HCEC 1CT (cell line): ENCODE measurements at regions not wholly inside any gene's neighbourhood (a gene's known extent, or its start where the extent isn't known, plus 50 kb on each side); places are given as distances from the start of the nearest gene placed in this dataset.

Source experiments
- DNase-seq: peaks from one replicate; pipeline ENCODE4 v3.0.0-alpha.2; 2017

DNA sequence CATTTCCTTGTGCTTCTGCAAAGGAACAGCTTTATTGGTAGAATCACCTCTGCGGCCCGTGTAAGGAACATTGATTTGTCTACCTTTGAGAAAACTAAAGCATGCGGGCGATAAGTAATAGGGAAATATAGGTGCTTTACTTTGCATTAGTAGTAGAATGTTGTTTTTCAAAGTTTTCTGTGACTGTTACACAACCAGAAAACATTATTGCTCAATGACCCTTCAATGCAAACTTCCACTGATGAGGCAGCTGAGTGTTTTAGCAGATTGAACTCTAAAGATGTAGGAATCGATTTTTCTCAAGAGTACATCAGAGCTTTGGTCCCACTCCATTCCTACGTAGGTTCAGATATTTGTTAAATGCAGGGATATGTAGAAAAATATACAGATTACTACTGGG lies 427.8 kb downstream of the DNAJB9 start:
- no peak for DNase-seq

DNA sequence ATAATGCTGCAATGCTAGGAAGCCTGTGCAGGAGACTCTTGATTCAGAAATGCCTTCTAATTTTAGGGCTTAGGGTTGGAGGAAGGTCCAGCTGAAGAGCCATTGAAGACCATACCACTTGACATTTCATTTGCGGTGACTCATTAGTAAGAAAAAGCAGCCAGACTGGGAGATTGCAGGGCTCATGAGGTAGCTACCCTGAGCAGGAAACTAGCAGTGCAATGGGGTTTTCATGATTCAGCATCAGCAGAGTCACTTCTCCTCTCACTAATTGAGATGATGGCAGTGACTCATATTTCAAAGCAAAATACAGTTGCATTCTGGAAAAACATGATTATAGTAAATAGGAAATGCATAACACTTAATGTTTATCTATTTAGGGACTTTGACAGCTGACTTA lies 434.1 kb downstream of the DNAJB9 start:
- DNase-seq, result no peak

DNA sequence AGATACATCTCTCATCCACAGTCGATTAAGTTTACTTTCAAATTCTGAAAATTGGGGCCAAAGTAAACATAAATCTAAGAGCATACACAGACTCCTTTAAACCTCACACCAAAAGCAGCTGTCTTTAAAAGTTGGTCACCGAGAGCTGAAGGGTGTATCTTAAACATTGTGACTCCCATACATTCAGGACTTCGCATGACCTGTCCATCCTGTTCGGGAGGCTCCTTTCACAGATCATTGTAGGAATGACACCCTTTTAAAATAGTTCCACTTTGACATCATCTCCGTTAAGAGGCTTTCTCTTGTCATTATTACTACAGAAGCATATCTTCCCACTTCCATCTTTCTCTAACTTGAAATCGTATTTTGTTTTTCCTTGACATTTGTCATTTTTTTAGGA lies 440.0 kb downstream of the DNAJB9 start:
- no peak for DNase-seq

DNA sequence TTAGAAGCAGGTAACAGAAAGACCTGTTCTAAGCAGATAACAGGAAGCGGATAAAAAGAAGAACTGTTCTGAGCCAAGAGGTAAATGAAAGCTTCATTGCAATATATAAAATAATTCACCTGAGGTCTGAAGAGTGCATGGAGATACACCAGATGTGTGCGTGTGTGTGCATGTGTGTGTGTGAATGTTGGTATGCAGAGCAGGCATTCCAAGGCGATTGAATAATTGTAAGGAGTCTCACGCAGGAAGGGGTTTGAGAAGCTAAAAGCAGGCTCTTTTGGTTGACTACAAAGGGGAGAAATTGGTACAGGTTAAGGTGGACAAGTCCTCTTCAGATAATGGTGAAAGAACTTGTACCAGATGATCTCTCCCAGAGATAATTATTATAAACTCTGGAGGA lies 450.6 kb downstream of the DNAJB9 start:
- no peak for DNase-seq

DNA sequence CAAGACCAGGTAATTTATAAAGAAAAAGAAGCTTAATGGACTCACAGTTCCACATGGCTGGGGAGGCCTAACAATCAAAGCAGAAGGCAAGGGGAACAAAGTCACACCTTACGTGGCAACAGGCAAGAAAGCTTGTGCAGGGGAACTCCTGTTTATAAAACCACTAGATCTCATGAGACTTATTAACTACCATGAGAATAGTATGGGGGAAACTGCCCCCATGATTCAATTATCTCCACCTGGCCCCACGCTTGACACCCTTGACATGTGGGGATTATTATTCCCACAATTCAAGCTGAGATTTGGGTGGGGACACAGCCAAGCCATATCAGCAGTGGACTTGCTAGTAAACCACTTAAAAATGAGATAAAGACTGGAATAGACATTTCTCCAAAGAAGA lies 451.7 kb downstream of the DNAJB9 start:
- DNase-seq, result no peak

DNA sequence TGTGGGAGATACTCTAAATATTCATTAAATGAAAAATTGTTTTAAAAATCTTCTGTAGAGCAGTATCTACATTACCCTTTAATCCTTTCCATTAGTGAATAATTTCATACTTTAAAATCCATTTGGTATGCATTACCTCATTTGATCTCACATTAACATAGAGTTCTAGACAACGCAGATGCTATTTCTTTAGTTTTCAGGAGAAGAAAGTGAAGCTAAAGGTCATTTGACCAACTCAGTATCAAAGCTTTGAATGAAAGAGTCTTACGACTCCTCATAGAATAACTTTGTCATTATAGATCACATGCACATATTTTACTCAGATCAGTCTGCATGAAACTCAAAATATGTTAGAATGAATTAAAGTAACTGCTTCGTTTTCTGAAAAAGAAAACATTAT lies 460.2 kb downstream of the DNAJB9 start:
- DNase-seq, result no peak

DNA sequence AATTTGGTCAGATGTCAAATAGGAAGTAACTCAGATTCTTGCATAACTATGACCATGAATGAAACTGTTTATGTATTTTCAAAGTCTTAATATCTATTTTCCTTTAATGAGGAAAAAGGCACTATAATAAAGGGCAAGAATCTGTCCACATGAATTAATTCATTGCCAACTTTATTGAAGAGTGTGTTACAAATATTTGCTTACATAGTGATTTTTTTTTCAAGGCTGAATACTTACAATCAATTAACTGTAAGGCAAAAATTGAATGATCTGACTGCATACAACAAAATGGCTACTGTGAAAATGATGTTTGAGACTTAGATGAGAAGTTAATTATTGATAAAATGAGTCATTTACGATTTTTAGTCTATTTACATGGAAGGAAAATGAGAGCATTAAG lies 475.0 kb downstream of the DNAJB9 start:
- no peak for DNase-seq

DNA sequence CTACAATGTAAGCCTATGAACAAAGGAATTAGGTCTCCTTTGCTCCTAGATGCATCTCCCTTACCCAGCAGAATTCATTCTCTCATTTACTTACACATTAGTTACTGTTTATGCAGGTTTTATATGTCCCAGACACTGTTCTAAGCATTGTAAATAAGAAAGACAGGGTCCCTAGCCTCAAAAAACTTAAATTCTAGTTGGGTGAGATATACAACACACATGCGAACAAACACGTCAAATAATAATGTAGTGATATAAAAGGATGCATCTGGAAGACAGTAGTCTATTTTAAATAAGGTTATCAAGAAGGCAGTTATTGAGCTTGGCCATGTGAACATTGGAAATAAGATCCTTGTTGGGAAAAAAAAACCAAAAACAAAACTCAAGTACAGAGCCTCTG lies 479.7 kb downstream of the DNAJB9 start:
- DNase-seq, result no peak

DNA sequence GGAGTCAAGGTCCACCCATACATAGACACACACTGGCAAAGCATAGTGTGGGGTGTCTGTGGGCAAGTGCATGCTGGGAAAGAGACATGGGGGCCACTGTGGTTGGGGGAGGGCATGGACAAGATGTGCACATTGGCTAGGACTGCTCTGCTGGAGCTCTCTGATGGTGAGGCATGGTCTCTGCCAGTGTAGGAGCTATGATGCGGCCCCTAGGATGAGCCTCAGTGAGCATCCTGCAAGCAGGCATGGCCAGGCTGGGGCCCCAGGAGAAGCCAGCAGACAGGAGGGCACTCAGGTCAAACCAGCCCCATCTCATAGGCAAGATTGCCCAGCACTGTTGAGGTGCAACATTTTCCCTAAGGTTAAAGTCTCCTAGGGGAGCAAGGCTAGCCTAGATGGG lies 489.4 kb downstream of the DNAJB9 start:
- no peak for DNase-seq

DNA sequence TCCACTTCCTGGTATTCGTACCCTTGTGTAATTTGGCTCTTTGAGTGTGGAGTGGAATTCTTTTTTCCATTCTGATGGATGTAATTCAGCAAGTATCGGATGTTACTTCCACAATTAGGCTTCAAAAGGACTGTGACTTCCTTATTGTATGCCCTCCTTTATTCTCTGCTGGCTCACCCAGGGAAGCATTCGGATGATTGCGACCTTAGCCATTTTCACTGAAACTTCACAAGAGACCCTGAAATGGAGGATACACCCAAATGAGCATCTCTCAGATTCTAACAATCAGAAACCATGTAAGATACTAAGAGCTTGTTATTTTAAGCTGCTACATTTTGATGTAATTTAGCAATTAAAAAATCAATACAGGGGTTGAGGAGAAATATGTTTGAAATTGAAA lies 493.1 kb downstream of the DNAJB9 start:
- DNase-seq, result no peak

DNA sequence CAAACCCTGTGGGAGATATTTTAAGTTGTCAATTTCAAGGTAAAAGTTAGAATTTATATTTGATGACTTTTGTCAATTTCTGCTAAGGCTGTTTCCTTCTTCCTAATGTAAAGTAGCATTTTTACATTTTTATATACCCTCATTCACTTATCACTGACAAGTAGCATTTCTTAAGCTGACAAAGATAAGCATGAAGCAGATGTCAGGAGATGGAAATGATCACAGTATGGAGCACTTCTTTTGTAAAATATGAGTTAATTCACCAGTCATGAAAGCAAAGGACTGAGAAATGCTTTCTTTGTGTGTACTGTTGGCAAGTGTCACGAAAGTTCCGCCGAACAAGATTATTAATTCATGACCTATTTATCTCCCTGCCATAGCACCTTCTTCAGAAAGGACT lies 503.9 kb downstream of the DNAJB9 start:
- no peak for DNase-seq

DNA sequence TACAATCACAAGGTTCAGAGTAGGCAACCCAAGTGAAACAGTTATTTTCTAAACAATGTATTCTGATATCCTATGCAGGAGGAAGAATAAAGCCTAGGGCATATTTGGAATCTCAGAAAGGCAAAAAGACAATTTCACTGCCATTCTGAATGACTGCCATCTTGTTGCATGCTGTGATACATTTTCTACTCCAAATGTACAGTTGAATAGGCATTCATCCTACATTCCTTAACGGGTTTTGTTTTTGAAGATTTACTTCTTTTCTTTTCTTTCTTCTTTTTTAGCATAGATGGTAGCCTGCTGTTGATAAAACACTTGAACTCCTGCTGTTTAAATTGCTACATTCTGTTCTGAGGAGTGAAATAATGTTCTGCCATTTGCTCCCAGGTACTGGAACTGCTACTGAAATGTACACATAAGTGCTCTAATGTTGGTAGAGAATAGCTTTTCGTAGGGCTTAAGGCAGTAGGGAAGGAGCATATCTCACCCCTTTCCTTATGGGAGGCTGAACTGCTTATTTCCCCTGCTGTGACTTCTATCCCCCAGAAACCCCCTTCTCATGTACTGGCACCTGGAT lies 506.8 kb downstream of the DNAJB9 start:
- DNase-seq, result no peak

DNA sequence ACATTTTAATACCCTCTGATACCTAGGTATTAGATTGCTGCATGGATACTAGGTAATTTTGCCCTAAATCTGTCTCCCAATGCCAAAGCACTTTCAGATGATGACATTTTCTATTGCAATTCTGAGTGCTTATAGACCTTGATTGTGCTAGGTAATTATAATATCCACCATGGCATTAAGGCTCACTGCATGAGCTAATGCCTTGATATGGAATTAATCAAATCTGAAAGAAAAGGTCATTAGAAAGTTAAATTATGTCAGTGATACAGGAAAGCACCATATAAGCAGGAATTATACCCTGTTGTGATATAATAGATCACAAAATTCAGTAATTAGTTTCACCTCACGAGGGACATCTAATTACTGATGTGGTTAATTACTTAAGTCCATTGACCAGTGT lies 521.4 kb downstream of the DNAJB9 start:
- DNase-seq, result no peak

DNA sequence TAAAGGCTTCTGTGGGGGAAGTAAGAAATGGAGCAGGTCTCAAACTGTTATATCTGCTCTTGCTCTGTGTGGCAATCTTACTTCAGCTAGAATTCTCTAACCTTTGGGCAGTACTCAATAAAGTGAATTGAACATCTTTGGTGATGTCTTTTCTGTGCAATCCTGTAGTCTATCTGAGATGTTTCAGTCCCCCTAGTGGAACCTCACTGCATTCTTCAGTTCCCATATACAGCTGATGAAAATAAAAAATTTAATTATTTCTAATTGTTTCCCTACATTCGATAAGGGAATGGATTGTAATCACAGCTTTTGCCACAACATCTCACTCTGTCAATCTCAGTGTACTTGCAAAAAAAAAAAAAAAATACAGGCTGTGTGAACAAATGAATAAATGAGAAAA lies 522.6 kb downstream of the DNAJB9 start:
- DNase-seq, result no peak

DNA sequence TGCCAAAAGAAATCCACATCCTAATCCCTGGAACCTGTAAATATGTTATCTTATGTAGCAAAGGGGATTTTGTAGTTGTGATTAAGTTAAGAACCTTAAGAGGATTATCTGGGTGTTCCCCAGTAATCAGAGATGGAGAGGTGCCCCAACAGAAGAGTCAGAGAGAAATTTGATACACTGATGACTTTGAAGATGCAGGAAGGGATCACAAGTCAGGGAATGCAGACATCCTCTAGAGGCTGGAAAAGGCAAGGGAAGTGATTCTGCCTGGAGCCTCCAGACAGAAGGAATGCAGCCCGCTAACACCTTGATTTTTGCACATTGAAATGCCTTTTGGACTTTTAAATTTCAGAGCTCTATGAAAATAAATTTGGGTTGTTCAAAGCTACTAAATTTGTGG lies 531.7 kb downstream of the DNAJB9 start:
- DNase-seq, result no peak

DNA sequence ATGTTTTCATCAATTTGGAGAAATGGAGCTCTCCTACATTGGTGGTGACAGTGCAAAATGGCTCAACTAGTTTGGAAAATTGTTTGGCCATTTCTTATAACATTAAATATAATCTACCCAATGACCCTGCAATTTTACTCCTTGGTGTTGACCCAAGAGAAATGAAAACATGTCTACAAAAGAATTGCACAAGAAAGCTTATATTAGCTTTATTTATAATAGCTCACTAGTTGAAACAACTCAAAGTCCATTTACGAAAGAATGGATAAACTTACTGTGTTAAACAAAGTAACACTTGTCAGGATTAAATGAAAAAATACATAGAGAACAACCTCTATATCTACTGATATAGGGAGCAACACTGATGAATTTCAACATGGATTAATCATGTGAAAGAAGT lies 539.9 kb downstream of the DNAJB9 start:
- DNase-seq, result no peak

DNA sequence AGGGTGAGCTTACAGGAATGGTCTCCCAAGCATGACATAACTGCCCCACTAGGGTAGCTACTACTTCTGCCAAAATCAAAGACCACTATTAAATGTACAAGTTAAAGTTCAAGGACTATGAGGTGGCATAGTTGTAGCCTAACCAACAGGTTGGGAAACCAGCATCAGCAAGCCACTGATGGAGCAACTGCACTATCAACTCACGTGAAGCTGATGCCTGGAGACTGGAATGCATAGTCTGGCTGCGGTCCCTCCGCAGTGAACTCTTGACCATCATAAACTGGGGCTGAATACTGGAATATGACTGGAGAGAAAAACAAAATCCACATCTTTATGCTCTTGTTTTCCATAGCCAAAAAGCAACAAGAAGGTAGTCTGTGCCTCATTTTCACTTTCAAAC lies 541.4 kb downstream of the DNAJB9 start:
- DNase-seq, result no peak

DNA sequence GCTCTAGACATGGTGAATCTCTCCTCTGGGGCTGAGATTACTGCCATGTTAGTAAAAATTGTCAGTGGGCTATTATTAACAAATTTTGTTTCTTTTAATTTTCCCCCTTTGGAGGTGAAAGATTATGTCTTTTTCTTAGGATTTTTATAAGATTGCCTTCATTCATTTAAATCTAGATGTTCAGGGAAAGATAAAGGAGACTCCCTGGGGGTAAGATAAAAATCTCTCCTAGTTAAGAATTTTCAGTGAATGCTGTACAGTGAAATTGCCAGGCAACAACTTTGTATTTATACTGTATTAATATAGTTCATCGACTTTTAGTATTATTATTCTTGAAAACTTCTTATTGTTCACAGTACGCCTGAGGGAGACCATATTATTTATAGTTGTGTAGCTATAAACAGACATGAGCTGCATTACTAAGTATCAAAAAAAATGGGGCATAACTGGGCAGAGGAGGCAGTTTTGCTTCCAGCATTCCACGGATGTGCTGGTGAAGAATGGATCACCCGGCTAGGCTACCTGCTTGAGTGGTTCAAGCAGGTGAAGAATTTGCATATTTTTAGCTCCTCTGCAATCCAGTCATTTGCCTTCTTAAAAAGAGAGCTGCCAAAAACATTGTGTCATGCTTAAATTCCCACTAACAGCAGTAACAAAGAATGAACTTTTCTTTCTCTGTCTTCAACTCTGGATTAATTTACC lies 552.1 kb downstream of the DNAJB9 start:
- no peak for DNase-seq

DNA sequence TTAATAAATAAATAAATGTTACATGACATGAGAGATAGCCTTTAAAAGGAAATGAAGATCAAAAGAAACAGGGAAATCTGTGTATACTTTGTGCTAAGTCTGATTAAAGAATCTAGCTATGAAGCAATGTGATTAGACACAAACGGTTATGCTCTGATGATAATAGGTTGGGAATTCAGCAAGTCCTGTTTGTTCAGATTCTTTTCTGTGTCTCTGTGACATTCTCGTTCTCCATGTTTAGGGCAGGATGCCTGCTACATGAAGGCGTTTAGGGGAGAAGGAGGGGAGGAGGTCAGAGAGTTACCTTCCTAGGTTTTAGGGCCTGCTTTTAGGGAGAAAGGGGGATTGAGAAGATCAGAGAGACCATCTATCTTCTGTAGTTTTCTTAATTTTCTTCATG lies 555.3 kb downstream of the DNAJB9 start:
- no peak for DNase-seq

DNA sequence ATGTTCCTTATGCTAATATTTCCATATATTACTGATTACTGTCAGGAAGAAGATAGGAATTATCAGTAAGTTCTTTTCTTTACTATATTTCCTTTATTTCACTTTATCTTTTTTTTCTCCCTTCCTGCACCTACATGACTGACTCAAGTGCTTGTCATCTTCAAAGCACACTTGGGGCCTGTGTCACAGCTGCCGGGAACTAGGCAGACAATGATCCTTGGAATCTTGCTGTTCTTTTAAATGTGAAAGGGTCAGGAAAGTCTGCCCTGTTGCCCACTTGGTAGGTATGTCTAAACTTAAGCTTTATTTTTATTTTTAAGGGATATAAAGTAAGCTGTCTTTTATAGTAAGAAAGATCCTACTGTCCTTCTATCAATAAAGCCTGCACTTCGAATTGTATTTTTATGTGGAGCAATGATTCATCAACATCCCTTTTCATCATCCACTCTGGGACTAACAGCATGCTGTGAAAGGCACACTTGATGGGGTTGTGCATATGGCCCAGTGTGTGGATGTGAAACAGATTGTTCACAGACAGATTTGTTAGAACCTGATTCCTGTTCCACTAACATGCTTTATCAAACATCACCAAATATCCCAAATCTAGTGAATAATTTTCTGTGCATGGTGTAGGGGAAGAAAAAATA lies 556.9 kb downstream of the DNAJB9 start:
- DNase-seq, result no peak

DNA sequence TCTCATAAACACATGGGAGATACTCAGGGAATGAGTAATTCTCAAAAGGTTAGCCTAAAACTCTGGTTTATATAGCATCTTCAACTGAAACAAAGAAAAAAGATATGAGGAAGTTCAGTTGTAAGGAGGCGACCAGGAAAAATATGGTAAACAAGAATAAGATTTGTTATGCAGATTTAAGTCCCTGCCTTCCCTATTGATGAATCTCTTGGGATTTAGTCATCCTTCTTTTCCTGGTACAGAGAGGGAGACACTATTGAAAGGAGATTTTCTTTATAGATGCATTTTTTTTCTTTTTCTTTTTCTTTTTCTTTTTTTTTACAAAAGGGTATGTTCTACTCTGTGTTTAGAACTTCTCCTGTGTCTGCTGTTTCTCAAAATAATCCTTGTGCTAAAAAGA lies 557.5 kb downstream of the DNAJB9 start:
- DNase-seq, result no peak

DNA sequence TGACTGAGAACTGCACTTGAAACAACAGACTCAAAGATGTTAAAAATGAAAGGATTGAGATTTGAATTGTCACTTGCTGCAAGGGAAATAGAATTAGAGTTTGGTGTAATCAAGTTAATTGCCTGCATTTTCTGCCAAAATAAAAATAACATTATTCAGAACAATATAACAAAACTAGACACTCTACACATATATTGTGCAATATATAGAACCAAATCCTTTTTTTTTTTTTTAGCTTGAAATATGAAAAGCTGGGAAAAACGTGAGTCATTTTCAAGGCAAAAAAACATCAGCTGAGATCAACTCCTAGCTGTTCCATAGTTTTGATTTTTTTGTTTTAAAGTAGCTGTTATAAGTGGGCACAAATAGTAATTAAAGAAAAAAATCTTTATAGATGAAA lies 561.5 kb downstream of the DNAJB9 start:
- DNase-seq, result no peak

DNA sequence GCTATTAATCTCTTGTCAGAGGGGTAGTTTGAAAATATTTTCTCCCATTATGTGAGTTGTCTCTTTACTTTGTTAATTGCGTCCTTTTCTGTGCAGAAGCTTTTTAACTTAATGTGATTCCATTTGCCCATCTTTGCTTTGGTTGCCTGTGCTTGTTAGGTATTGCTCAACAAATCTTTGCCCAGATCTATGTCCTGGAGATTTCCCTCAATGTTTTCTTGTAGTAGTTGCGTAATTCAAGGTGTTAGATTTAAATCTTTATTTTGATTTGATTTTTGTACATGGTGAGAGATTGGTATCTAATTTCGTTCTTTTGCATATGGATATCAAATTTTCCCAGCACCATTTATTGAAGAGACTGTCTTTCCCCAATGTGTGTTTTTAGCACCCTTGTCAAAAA lies 567.2 kb downstream of the DNAJB9 start:
- DNase-seq, result no peak

DNA sequence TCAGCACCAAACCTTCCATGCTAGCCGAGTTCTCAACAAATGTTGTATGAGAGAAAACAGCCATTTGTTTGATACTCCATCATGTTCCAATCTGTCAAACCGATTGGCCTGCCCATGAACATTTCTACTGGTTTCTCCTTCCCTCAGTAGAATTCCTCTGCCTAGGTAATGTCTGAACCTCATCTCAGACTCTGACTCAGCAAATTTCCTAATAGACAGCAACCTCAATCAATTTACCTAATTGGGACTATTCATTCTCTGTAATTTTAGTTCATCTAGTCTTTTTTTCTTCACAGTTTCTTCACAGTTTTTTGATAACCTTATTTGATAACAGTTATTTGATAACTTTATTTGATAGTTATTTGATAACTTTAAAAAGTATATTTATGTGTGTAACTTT lies 585.1 kb downstream of the DNAJB9 start:
- DNase-seq, result no peak

DNA sequence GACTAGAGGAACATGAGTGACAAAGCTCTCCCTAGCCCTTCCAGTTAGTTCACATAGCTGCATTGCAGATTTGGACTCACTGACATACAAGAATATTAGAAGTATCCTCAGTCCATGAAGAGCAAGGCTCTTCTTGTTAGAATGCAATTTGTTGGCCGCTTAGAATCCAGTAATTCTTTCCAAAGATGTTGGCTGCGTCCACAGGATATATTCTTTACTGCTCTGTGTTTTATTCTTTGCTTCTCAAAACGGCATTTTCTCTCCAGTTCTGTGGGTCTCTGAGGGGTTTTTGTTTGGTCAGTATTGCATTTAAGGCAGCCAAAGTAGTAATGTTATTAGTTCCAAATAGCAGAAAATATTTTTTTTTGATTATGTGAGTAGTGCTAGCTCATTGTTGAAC lies 588.6 kb downstream of the DNAJB9 start:
- DNase-seq, result no peak
